Stomach (tissue), 4 donors: ENCODE measurements at regions not wholly inside any gene's neighbourhood (a gene's known extent, or its start where the extent isn't known, plus 50 kb on each side); places are given as distances from the start of the nearest gene placed in this dataset.

Experiments used
- CTCF ChIP-seq, 7 experiments: fragments of 450-650 bp in 4 of 7; fragments of 200-600 bp in 3 of 7; sonication (generic) in 3 of 7; IDR thresholded peaks; one replicate each; pipeline ENCODE4 v1.5.1; 2016 to 2019; ENCODE audit warnings: antibody characterized with exemption in 7 of 7, control low read depth in 2 of 7, mild to moderate bottlenecking in 1 of 7
- EP300 ChIP-seq: sonication (generic); formaldehyde crosslinking; IDR thresholded peaks from one replicate; pipeline ENCODE4 v1.6.1; 2017; ENCODE audit warnings: antibody characterized with exemption

- TF ChIP-seq EP300 (no peak), CTCF (IDR thresholded peaks at IDR 0.05) (no peak)
Measured at GRCh38 chr3:177525414-177525813, 328.1 kb upstream of the TBL1XR1 start.
